CD4-positive, alpha-beta T cell treated with Interleukin-6 at 100 ng/mL for 8 hours (primary cell): ENCODE measurements at regions not wholly inside any gene's neighbourhood (a gene's known extent, or its start where the extent isn't known, plus 50 kb on each side); places are given as distances from the start of the nearest gene placed in this dataset.
"Not testable (repeated sequence)": the region's sequence is repeated elsewhere in the genome, so short reads cannot be mapped to it uniquely, and the experiment has no call there.

Experiments used
- DNase-seq: peaks from one replicate; pipeline ENCODE4 v3.0.0-alpha.2; 2020; ENCODE audit warnings: mixed read lengths, low spot score

GRCh38 chr2:48190230-48190629, 124.3 kb upstream of the FOXN2 start:
- DNase-seq, result no peak

DNA sequence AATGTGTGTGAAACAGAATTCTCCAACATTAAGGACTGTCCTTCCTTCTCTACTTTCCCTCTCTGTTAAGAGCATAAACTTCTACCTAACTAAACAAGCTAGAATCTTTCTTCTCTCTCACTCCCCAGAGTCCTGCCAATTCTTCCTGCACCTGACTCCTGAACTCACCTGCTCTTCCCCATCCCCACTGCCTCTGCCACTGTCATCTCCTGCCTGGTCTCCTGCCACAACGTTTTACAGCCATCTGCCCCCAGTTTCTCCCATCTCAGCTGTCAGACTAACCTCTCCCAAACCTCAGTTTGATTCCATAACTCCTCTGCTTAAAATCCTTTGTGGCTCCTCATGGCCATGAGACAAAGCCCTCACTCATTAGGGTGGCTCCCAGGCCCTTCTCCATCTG, 119.8 kb upstream of the FOXN2 start:
- DNase-seq, result no peak

- DNase-seq, result no peak
Measured at GRCh38 chr2:48195169-48195568, 119.3 kb upstream of the FOXN2 start.

GRCh38 chr2:48197618-48198017, 116.9 kb upstream of the FOXN2 start:
- no peak for DNase-seq

GRCh38 chr2:48198371-48198770, 116.1 kb upstream of the FOXN2 start:
- no peak for DNase-seq

DNA sequence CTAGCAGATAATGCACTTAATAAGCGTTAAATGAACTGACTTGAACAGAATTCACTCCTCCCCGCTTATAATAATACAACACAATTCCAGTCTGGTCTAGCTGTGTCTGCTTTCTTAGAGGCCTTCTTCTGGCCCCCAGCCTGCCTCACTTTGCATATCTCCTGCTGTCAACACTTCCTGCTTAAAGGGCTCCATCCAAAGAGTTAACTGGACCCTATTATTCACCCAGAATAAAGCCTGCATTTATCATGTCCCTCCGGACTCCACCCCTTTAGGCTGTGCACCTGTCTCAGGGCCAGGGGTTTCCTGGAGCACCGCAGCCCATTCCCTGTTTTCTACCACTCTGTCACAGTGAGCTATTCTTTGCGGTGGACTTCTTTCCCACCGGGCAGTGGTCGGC, 115.4 kb upstream of the FOXN2 start:
- no peak for DNase-seq

DNA sequence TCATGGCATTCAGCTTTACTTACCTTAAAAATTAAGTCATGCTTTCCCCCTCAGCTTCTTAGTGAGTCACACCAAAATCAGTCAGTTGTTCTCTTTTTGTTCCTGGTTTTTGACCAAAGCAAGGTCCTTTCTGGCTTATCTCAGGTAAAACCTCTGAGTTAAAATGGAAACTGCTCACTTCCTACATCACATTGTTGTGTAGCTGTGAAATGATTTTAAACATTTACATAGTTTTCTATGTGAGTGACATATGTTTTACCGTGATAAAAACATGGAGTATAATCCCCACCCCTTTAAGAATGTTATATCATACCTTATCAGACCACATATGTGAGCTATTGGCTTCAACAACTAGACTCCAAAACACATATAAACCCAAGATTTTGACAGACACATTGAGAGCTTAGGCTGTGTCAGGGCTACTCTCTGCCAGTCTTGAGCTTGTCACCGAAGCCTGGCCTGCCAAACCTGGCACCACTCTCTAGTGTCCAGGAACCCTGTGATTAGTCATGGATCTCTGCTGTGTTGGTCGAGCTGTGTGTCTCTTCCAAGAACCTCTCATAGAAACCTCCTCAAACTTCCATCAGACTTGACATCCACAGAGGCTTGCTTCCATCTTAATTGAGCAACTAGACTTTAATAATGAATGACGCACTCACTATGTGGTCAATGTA, 113.7 kb upstream of the FOXN2 start:
- no peak for DNase-seq

- DNase-seq, result not testable (repeated sequence)
Measured at GRCh38 chr2:48201435-48201834, 113.0 kb upstream of the FOXN2 start.

GRCh38 chr2:48202863-48203642, 111.4 kb upstream of the FOXN2 start:
- DNase-seq, result no peak

DNA sequence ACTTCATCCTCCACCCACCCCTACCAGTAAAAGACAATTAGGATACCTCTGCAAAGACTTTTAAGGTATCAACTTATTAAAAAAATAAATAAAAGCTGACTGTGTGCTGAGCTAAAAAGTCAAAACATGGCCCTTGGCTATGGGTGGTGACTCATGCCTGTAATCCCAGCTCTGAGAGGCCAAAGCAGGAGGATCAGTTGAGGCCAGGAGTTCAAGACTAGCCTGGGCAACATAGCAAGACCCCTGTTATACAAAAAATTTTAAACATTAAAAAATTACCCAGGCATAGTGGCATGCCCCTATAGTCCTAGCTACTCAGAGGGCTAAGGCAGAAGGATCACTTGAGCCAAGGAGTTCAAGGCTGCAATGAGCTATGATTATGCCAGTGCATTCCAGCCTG, 110.8 kb upstream of the FOXN2 start:
- no peak for DNase-seq

DNA sequence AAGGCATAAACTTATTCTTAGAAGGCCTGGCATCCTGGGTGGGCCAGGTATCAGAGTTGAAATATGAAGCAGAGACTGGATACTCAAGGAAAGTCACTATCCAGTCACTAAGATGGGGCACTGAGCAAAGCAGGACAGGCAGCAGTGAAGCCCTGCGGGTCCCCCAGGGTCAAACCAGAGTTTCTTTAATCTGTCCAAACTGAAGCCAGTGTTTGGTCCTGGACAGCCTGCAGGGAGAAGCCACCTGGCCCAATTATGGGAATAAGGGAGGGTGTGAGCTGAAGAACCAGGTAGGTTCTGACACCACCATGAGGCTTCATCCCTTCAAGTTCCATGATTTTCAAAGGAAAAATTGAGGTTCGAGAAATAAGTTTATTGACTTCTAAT, 109.7 kb upstream of the FOXN2 start:
- DNase-seq, result no peak

GRCh38 chr2:48205137-48205798, 109.2 kb upstream of the FOXN2 start:
- no peak for DNase-seq

GRCh38 chr2:48206056-48206656, 108.3 kb upstream of the FOXN2 start:
- not testable (repeated sequence) for DNase-seq

GRCh38 chr2:48207201-48207641, 107.3 kb upstream of the FOXN2 start:
- DNase-seq, result no peak

- DNase-seq, result no peak
Measured at GRCh38 chr2:48207851-48208250, 106.6 kb upstream of the FOXN2 start.

GRCh38 chr2:48209214-48209885, 105.1 kb upstream of the FOXN2 start:
- no peak for DNase-seq

DNA sequence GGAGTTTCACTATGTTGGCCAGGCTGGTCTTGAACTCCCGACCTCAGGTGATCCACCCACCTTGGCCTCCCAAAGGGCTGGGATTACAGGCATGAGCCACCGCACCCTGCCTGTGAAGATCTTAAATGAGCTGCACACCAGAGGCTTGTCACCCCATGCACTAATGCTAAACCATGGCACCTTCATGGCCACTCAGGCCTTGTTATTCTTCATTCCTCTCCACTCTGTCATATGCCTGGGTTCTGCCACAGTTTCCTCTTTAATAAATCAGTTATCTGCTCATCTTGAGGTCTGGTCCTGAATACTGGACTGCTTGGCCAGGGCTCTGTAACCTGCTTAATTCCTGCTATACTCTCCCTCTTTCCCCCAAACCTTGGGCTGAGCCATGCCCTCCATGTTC, 104.3 kb upstream of the FOXN2 start:
- DNase-seq, result no peak

GRCh38 chr2:48213646-48214045, 100.8 kb upstream of the FOXN2 start:
- DNase-seq, result no peak

DNA sequence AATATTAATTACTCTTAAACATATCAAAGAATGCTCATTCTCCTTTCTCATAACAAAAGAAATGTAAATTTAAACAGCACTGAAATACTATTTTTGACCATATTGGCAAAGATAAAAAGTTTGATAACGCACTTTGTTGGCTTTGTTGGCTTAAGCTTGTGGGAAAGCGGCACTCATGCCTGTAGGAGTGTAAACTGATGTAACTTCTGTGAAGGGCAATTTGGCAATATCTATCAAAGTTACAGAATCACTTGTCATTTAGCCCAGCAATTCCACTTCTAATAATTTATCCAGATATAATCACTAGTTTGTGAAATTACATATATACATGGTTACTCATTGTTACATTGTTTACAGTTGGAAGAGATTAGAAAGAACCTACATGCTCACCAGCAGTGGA, 96.3 kb upstream of the FOXN2 start:
- DNase-seq, result no peak

DNA sequence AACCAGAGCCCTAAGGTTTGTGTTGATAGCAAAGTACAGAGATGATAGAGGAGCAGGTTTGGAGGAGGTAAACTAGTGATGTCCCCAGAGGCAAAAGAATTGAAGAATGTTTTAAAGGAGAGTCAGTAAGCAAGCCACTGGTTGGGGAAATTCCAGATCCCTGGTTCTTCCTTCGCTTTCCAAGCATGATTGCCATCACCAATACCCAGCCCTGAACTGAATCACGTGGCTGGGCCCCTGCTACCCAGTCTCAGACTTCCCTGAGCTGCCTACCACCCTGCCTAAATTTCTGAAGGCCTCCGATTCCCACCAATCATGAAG, 95.3 kb upstream of the FOXN2 start:
- DNase-seq, result no peak

- no peak for DNase-seq
Measured at GRCh38 chr2:48219555-48220436, 94.7 kb upstream of the FOXN2 start.
